ENCODE measurements at regions not wholly inside any gene's neighbourhood (a gene's known extent, or its start where the extent isn't known, plus 50 kb on each side); places are given as distances from the start of the nearest gene placed in this dataset.

- TF ChIP-seq CTCF (IDR thresholded peaks at IDR 0.05; ENCODE audit: insufficient read depth, low read length): no peak
- H3K4me3 ChIP-seq (ENCODE audit: low read depth, low read length): no peak overlapping the region
- no peak for DNase-seq (ENCODE audit: low read depth)
These were observed 570.8 kb upstream of the GYPC start for GRCh38 chr2:126085011-126085795.

GRCh38 chr2:126100962-126101361 is 555.0 kb upstream of the GYPC start:
- no peak for TF ChIP-seq CTCF (IDR thresholded peaks at IDR 0.05; ENCODE audit: insufficient read depth, low read length)

GRCh38 chr2:126106006-126106405 is 550.0 kb upstream of the GYPC start:
- no peak for DNase-seq (ENCODE audit: low read depth)
- H3K4me3 ChIP-seq (ENCODE audit: low read depth, low read length): no peak overlapping the region
- no peak for TF ChIP-seq CTCF (IDR thresholded peaks at IDR 0.05; ENCODE audit: insufficient read depth, low read length)

More at GRCh38 chr2:126100962-126101361, 555.0 kb upstream of the GYPC start:
- DNase-seq (ENCODE audit: low read depth): no peak
- no peak overlapping the region for H3K4me3 ChIP-seq (ENCODE audit: low read depth, low read length)

- no peak for TF ChIP-seq CTCF (IDR thresholded peaks at IDR 0.05; ENCODE audit: insufficient read depth, low read length)
These were observed 548.1 kb upstream of the GYPC start for GRCh38 chr2:126107883-126108282.

GRCh38 chr2:126115975-126116374 is 540.0 kb upstream of the GYPC start:
- TF ChIP-seq CTCF (IDR thresholded peaks at IDR 0.05; ENCODE audit: insufficient read depth, low read length): no peak
- H3K4me3 ChIP-seq (ENCODE audit: low read depth, low read length): no peak overlapping the region
- no peak for DNase-seq (ENCODE audit: low read depth)

More at GRCh38 chr2:126107883-126108282, 548.1 kb upstream of the GYPC start:
- DNase-seq (ENCODE audit: low read depth): no peak
- H3K4me3 ChIP-seq (ENCODE audit: low read depth, low read length): no peak overlapping the region

- no peak for DNase-seq (ENCODE audit: low read depth)
- TF ChIP-seq CTCF (IDR thresholded peaks at IDR 0.05; ENCODE audit: insufficient read depth, low read length): no peak
- no peak overlapping the region for H3K4me3 ChIP-seq (ENCODE audit: low read depth, low read length)
These were observed 538.1 kb upstream of the GYPC start for GRCh38 chr2:126117886-126118285.

- no peak for DNase-seq (ENCODE audit: low read depth)
- no peak for TF ChIP-seq CTCF (IDR thresholded peaks at IDR 0.05; ENCODE audit: insufficient read depth, low read length)
- no peak overlapping the region for H3K4me3 ChIP-seq (ENCODE audit: low read depth, low read length)
These were observed 510.2 kb upstream of the GYPC start for GRCh38 chr2:126145752-126146151.

All from fibroblast of the aortic adventitia (primary cell).